HG03159 (cell line): ENCODE measurements at regions not wholly inside any gene's neighbourhood (a gene's known extent, or its start where the extent isn't known, plus 50 kb on each side); places are given as distances from the start of the nearest gene placed in this dataset.

Experiments
- ATAC-seq: cut with Tn5 transposase; IDR thresholded peaks from one replicate; pipeline ENCODE4 v1.9.1; 2021; ENCODE audit warnings: mild to moderate bottlenecking, moderate library complexity; ENCODE audit not compliant: unreplicated experiment

DNA sequence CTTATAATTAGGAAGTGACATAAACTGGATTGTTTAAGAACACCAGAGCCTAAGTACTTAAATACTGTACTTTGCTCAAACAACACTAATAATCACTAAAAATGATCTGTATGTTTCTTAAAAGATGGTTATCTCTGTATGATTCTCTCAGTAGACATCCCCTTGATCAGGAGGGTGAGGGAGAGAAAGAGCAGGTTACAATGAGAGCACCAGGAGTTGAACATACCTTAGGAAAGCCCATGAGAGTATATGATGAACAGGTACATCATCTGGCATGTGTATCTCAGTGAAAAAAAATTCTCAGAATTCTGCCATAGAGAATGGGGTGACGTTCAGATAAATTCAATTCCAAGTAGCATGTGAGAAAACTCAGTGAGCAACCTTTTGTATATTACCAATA is 59.9 kb upstream of the IL2 start:
- no peak for ATAC-seq

DNA sequence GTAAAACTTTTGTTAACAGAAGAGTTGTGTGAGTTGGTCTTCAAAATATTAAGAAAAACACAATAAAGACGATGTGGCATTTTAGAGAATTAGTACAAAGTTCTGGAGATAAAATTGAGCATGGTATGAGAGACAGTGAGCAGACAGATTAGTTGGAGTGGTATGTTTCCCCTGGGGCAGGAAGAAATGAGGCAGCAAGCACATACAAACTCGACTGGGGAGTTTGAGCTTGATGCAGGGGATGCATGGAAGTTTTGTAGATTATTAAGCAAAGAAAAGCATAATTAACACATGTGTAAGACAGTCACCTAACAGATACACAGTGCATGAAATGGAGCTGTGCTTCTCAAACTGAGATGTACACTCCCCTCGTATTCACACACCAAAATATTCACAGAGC is 58.1 kb upstream of the IL2 start:
- no peak for ATAC-seq

DNA sequence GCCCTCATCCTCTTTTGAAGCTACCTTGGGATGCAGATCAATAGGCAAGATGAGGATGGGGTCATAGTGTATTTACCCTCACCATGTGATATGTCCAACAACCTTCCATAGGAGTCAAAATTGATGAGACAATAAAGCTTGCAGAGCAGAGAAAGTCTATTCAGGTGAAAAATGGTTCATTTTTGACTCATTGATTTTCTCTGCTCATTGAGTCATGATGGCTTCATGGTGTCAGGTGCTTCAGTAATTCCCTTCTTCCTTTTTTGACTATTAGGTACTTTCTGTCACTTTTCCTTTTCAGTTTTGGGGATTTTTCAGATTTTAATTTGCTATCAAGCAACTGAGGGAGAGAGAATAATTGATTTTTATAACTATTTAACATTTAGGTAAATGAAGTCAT is 55.9 kb upstream of the IL2 start:
- no peak for ATAC-seq

DNA sequence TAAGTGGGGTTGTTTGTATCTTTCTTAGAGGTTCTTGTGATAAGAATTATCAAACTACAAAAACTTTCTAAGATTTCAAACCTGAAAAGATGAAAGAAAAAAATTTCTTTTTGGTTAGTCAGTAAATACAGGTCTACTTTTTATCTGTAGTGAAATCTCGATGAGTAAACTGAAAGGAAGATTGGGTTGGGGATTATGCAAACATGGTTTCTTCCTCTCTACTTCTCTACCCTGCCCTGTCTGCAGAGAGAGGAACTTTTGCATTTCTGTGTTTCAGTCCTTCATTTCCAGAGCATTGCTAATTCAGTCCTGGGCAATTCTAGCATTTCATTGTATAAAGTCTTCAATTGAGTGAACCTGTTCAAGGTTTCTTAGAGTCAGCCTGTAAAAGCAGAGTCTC is 51.6 kb upstream of the IL2 start:
- ATAC-seq: peak; percentile 60
